RWPE1 (cell line): ENCODE measurements at regions not wholly inside any gene's neighbourhood (a gene's known extent, or its start where the extent isn't known, plus 50 kb on each side); places are given as distances from the start of the nearest gene placed in this dataset.

ENCODE experiments used
- CTCF ChIA-PET: fragments of 350-600 bp; sonication (Branson Sonifier 250); formaldehyde crosslinking; extraction: SDS; loops from one replicate; lab custom pipeline; 2021; lab: Yijun Ruan, JAX
- POLR2A ChIA-PET: fragments of 400-600 bp; formaldehyde crosslinking; extraction: SDS; loops from one replicate; lab custom pipeline; 2020; ENCODE audit warnings: antibody characterized with exemption; ENCODE audit not compliant: low non-redundant PET; lab: Yijun Ruan, JAX
- DNase-seq: peaks from one replicate; pipeline ENCODE4 v3.0.0; 2012; ENCODE audit warnings: low spot score
- H3K27ac ChIP-seq: fragments of 450-650 bp; 2 replicates; pipeline ENCODE4 v1.5.1; 2017
- TF ChIP-seq, protein P1 (sequence below): fragments of 450-650 bp; conservative IDR thresholded peaks from 2 replicates; pipeline ENCODE4 v1.5.1; 2017; ENCODE audit warnings: low read depth, mild to moderate bottlenecking

DNA sequence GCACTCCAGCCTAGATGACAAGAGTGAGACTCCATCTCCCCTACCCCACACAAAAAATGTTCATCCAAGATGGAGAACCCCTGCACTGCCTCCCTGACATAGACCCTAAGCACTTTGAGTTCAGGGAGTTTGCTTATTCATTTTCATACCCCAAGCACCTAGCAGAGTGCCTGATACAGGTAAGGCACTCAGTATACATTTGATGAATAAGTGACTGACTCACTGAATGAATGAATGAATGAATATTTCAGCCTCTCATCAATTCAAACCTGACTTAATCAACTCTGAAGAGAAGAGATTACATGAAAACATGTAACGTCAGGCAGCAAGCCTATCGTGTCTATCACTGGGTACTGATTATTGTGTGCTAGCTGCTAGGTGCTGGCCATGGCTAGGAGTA, 121.3 kb upstream of the GADD45A start:
- H3K27ac ChIP-seq = no peak overlapping the region
- DNase-seq = no peak
- ChIA-PET CTCF (interaction anchor here (0.7 kb wide), 1 partner anchor 155 kb away, joined by 4 read pairs; no protein-coding TSS in a partner anchor), POLR2A (no interaction called here)
- TF ChIP-seq, protein P1, sequence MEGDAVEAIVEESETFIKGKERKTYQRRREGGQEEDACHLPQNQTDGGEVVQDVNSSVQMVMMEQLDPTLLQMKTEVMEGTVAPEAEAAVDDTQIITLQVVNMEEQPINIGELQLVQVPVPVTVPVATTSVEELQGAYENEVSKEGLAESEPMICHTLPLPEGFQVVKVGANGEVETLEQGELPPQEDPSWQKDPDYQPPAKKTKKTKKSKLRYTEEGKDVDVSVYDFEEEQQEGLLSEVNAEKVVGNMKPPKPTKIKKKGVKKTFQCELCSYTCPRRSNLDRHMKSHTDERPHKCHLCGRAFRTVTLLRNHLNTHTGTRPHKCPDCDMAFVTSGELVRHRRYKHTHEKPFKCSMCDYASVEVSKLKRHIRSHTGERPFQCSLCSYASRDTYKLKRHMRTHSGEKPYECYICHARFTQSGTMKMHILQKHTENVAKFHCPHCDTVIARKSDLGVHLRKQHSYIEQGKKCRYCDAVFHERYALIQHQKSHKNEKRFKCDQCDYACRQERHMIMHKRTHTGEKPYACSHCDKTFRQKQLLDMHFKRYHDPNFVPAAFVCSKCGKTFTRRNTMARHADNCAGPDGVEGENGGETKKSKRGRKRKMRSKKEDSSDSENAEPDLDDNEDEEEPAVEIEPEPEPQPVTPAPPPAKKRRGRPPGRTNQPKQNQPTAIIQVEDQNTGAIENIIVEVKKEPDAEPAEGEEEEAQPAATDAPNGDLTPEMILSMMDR = no peak

DNA sequence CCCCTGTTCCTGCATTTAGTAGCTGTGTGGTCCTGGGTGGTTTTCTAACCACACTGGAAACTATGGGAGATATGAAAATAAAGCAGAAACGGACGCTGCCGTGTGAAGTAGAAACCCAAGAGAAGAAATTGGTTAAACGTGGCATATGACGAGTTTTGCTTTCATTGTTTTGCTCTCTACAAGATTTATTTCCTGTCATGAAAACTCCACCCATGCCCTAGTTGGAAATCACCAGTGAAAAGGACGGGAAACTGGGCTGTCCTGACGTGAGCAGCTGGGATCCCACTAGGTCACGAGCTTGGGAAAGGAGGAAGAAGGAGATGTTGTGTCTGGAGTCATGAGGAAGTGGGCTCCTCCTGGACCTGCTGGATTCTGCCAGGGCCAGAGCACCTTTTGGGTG, 120.8 kb upstream of the GADD45A start:
- ChIA-PET CTCF (no interaction called here), POLR2A (no interaction called here)
- no peak overlapping the region for H3K27ac ChIP-seq
- TF ChIP-seq, protein P1 = no peak
- no peak for DNase-seq

DNA sequence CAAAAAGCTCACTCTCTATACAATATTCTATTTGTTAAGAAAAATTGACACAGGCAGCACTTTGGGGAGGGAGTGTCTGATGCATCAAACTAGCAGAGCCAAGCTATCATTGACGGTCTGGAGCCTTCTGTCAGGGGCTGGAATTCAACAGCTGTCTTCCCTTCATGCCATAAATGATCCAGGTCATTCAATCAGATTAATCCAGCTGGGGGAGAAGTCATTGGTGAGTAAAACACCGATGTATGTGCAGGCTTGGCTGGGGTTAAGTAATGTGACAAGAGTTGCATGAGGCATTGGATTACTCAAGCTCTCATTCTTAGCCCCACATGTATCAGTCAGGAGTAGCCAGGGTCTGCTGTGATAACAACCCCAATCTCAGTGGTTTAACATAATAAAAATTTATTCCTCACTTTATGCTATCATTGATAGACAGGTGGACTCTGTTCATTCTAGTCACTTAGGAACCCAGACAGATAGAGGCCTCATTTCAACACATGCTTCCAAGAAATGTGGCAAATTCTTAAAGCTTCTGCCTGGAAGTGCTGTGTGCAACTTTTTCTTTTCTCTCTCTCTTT, 118.1 kb upstream of the GADD45A start:
- CTCF ChIA-PET = no interaction called here
- TF ChIP-seq, protein P1 = no peak

DNA sequence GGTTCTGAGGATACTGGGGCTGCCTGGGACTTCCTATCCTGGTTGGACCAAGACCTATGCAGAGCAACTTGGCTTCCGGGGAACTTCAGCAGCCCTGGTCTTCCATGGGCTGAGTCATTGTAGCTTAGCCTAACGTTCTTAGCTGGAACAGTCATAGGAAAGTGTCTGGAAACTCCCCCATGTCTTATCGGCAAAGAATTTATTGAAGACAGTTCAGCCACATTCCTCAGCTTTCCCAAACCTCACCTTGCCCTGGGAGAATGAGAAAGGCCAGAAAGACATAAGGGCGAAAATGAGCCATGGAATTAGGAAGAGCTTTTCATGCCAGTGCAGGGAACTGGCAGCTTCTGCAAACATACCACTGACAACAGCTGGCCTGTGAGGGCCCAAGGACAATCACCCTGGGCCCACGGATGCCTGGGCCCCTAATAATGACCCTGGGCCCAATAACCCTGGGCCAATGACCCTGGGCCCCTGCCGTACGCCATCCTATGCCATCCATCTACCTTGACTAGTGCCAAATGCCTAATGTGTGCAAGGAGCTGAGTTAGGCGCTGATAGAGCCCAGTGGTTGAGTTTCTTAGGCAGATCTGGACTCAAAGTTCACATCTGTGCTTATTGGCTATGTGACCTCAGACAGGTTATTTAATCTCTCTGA, 114.4 kb upstream of the GADD45A start:
- POLR2A ChIA-PET = interaction anchor here (0.6 to 3.9 kb wide), 3 partner anchors 9 to 149 kb away, joined by 3 to 33 read pairs (median 4); partner anchors contain the start of gene GADD45A
- TF ChIP-seq, protein P1 = no peak
- H3K27ac ChIP-seq = peak overlapping the region; percentile 95
- CTCF ChIA-PET = interaction anchor here (0.8 to 2.1 kb wide), 4 partner anchors 9 to 190 kb away, joined by 3 to 8 read pairs (median 6); no protein-coding TSS in a partner anchor
- peak; percentile 91 for DNase-seq

More for the DNA sequence above, 118.1 kb upstream of the GADD45A start:
- H3K27ac ChIP-seq = no peak overlapping the region
- DNase-seq = no peak
- POLR2A ChIA-PET = no interaction called here

DNA sequence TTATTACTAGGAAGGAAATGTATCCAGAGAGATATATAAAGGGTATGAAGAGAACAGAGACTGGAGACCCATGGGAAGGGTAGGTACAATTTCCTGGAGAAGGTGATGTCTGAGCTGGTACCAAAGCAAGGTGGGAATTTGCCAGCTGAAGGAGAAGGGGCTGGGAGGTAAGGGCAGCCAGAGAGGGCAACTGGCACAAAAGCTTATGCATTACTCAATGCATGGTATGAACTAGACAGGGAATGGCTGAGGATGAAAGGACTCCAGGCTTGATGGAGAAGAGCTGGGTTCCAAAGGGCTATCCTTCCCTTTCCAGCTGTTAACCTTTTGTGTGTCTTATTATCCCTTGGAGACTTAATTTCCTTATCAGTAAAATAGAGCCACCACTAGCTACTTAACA, 113.6 kb upstream of the GADD45A start:
- peak overlapping the region; percentile 95 for H3K27ac ChIP-seq
- ChIA-PET POLR2A (interaction anchor here (0.9 to 3.9 kb wide), 2 partner anchors 10 to 114 kb away, joined by 3 to 33 read pairs; partner anchors contain the start of gene GADD45A), CTCF (interaction anchor here (0.7 to 2.1 kb wide), 4 partner anchors 10 to 188 kb away, joined by 3 to 8 read pairs (median 4); no protein-coding TSS in a partner anchor)
- no peak for DNase-seq
- TF ChIP-seq, protein P1 = no peak

DNA sequence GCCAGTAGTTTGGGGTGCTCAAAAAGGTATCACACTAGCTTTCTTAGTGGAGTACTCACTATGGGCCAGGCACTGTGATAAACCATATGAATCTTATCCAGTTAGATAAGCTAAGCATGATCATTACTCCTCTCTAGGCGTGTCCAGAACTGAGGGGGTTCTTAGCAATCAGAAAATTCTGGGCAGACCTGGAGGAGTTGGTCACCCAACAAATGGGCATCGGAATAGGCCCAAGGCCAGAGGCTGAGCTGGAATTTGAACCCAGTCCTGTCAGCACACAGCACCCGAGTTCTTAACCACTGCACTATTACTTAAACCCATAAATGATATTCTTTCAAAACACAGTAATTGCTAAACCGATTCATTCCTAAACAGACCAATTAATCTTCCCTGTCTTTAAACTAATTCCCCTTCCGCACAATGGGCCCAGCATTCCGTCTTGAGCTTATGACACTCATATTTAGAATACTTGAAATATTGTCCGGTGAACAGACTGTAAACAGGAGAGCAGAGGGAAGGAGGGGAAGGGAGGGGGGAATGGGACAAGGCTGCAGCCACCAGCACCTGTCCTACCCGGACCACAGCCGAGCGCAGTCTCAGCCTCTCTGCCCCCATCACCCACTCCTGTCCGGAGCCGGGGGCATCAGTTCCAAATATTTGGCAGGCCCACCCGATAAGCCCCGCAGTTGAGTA, 113.0 kb upstream of the GADD45A start:
- ChIA-PET CTCF (interaction anchor here (0.6 to 1.5 kb wide), 4 partner anchors 11 to 188 kb away, joined by 3 to 5 read pairs (median 4); no protein-coding TSS in a partner anchor), POLR2A (interaction anchor here (3.9 kb wide), 1 partner anchor 114 kb away, joined by 33 read pairs; the partner anchor contains the start of gene GADD45A)
- peak overlapping the region; percentile 95 for H3K27ac ChIP-seq
- DNase-seq = no peak
- TF ChIP-seq, protein P1 = no peak
